NCI-H510A treated with DMSO at 0.1 percent for 48 hours (cell line): ENCODE measurements at regions not wholly inside any gene's neighbourhood (a gene's known extent, or its start where the extent isn't known, plus 50 kb on each side); places are given as distances from the start of the nearest gene placed in this dataset.

ENCODE experiments used
- DNase-seq: peaks from one replicate; lab custom pipeline; 2025; lab: John Stamatoyannopoulos, UW

DNA sequence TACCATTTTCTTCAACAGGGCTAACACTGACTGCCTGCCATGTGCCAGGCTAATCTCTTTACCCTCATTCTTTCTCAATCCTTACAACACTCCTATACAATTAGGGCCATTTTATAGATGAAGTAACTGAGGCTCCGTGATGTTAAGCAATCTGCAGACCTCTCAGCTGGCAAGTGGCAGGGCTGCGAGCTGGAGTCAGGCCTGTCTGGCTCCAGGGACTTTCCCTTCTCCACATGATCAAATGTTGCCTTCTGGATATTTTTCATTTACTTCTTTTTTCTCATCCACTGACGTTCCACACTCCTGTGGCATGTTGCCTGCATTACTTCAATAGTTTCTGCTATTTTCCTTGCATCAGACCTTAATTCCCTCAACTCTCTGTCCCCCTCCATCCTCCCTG lies 55.2 kb upstream of the TAGAP start:
- DNase-seq, result no peak

DNA sequence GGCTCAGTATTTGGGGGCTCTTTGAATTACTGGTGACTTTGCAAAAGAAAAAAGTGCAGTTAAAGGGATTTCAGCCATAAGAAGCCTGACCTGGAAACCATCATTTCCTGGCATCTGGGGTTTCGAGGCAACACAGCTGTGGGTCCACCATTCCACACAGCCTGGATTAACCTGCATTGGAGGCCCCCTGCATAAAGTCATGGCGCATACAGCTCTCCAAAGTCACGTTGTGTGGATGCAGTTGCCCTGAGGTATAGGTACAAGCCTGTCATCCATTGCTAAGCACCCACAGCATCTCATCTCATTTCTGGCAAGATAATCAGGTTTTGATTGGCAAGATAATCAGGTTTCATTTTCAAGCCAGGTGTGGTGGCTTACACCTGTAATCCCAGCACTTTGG lies 54.5 kb upstream of the TAGAP start:
- DNase-seq, result no peak

DNA sequence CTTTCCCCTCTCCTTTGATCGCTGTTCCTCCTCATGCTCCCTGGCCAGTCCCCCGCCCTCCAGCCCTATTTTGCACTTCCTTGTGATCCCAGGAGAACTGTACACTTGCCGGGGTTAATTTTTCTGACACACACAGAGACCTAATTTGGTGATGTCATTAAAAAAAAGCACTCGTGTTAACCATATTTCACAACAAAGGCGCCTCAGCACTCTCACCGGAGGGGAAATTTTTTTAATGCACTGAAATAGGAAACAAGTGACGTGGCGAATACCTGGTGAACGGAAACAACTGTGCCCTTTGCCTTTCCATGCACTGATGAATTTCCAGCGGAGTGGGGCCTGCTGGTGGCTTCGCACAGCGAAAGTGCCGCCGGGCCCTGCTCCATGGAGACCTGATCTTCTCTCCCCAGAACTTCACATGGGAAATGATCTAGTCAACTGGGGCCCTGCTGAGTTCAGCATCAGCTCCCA lies 53.9 kb upstream of the TAGAP start:
- DNase-seq, result no peak

DNA sequence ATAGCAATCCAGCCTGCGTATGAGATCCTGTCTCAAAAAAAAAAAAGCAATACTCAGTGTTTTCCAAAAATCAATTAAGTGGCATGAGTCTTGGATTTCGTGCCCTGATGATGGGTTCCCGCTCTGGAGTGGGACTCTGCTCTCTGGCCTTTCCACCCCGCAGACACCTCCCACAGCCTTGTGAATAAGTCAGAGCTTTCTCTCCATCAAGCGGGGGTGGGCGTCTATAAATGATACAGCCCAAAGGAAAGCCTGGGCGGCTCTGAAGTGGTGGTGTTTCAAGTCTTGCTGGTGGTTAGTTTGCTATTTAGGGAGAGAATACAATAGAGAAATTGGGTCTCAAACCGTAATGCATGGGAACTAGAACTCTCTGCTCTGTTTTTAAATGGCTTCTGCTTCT lies 52.5 kb upstream of the TAGAP start:
- DNase-seq, result no peak

DNA sequence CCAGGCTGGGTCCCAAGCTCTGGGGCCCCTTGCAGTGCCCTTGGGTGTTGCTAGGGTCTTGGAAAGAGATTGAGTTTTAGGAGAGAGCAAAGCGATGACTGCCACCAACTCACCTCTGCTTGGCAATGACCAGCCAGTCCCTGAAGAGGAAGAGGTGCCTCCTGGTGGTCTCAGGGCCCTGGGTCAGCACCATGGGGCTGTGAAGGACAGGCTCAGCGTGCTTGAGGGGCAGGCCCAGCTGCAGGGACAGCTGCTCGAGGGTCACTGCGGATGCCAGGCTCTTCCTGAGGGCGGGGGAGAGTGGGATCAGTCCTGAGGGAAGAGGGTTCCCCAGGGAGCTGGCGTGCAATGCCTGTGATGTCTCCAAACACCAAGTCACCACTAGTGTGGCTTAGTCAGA lies 50.8 kb upstream of the TAGAP start:
- DNase-seq, result no peak

DNA sequence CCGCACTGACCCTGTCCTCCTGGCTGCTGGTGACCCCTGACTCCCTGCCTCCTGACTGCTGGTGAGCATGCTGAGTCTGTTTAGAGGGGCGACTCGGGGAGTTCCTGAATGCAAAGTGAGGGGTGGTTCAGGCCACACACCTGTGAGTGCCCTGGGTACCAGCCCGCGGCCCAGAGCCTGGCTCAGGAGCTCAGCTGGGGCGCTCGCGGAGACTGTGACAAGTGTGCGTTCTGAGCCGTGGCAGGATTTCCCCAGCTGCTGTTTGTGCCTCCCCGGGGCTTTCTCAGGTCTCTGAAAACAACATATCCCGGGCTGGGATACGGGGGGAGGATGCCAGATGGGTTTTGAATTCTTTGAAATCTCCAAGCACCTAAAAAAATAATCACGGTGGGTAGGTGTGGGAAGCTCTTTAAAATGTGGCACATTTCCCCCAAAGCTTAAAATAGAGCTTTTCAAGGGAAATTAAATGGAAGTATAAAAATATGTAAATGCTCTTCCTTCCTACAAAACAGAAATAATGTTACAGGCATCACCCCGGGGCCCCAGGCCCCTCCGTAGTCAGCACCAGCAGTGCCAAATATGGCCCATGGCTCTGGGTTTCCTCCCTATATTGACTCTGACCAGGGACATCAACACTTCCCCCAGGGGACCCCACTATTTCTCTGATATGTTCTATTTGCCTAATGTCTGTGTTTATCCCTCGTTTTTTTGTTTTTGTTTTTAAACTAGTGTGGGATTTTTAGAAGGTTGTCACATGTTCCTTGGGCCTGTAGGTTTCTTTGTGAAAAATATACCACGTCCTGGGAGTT lies 49.9 kb upstream of the TAGAP start:
- DNase-seq, result no peak
